HK-2 (cell line): ENCODE measurements at regions not wholly inside any gene's neighbourhood (a gene's known extent, or its start where the extent isn't known, plus 50 kb on each side); places are given as distances from the start of the nearest gene placed in this dataset.
"Not testable (repeated sequence)": the region's sequence is repeated elsewhere in the genome, so short reads cannot be mapped to it uniquely, and the experiment has no call there.

Experiments
- DNase-seq: peaks from one replicate; pipeline ENCODE4 v3.0.0-alpha.2; 2018; ENCODE audit not compliant: unreplicated experiment

- DNase-seq: no peak
These were observed 604.3 kb upstream of the RBFOX1 start for GRCh38 chr16:6728381-6728780.

GRCh38 chr16:6726621-6727020 lies 606.0 kb upstream of the RBFOX1 start:
- DNase-seq: no peak

GRCh38 chr16:6725634-6726331 lies 606.9 kb upstream of the RBFOX1 start:
- DNase-seq: no peak

- not testable (repeated sequence) for DNase-seq
These were observed 607.4 kb upstream of the RBFOX1 start for GRCh38 chr16:6725206-6725605.

- no peak for DNase-seq
These were observed 609.9 kb upstream of the RBFOX1 start for GRCh38 chr16:6722786-6723185.

- DNase-seq: no peak
These were observed 618.1 kb upstream of the RBFOX1 start for GRCh38 chr16:6714510-6714909.

GRCh38 chr16:6709736-6710135 lies 622.9 kb upstream of the RBFOX1 start:
- no peak for DNase-seq

- DNase-seq: no peak
These were observed 623.9 kb upstream of the RBFOX1 start for GRCh38 chr16:6708576-6709215.

GRCh38 chr16:6704306-6704930 lies 628.2 kb upstream of the RBFOX1 start:
- DNase-seq: no peak

- DNase-seq: no peak
These were observed 631.5 kb upstream of the RBFOX1 start for GRCh38 chr16:6701096-6701495.

GRCh38 chr16:6698548-6698947 lies 634.1 kb upstream of the RBFOX1 start:
- DNase-seq: no peak

GRCh38 chr16:6695666-6696065 lies 637.0 kb upstream of the RBFOX1 start:
- DNase-seq: no peak

- no peak for DNase-seq
These were observed 638.0 kb upstream of the RBFOX1 start for GRCh38 chr16:6694636-6695035.

GRCh38 chr16:6693418-6693817 lies 639.2 kb upstream of the RBFOX1 start:
- not testable (repeated sequence) for DNase-seq

GRCh38 chr16:6692874-6693273 lies 639.8 kb upstream of the RBFOX1 start:
- DNase-seq: no peak

- DNase-seq: no peak
These were observed 641.9 kb upstream of the RBFOX1 start for GRCh38 chr16:6690741-6691140.

GRCh38 chr16:6689643-6690042 lies 643.0 kb upstream of the RBFOX1 start:
- DNase-seq: no peak

- DNase-seq: no peak
These were observed 645.1 kb upstream of the RBFOX1 start for GRCh38 chr16:6687593-6687992.

GRCh38 chr16:6684076-6684673 lies 648.5 kb upstream of the RBFOX1 start:
- DNase-seq: peak; percentile 8

- peak; percentile 8 for DNase-seq
These were observed 650.4 kb upstream of the RBFOX1 start for GRCh38 chr16:6682142-6682811.

GRCh38 chr16:6678586-6678985 lies 654.1 kb upstream of the RBFOX1 start:
- DNase-seq: no peak

- DNase-seq: no peak
These were observed 658.6 kb upstream of the RBFOX1 start for GRCh38 chr16:6674071-6674470.
